ENCODE measurements at regions not wholly inside any gene's neighbourhood (a gene's known extent, or its start where the extent isn't known, plus 50 kb on each side); places are given as distances from the start of the nearest gene placed in this dataset.

DNA sequence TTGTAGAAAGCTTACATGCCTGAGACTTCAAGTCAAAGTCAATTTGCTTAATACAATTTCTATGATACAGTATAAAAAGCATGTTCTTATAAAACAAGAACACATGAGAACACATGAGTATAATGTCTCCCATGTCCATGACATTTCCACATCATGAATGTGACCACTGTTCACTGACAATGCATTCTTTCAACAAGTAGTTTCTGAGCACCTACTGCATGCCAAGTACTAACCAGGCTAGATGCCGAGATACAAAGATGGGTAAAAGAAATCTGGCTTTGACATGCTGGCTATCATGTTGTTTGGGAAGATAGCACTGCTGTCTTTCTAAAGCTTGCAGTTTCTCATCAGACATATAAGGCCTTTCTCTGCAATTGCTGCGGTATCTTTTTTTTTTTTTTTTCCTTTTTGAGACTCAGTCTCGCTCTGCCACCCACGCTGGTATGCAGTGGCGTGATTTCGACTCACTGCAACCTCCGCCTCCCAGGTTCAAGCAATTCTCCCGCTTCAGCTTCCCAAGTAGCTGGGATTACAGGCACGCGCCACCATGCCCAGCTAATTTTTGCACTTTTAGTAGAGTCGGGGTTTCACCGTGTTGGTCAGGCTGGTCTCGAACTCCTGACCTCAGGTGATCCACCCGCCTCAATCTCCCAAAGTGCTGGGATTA is 123.6 kb upstream of the DST start:
- no peak for DNase-seq

DNA sequence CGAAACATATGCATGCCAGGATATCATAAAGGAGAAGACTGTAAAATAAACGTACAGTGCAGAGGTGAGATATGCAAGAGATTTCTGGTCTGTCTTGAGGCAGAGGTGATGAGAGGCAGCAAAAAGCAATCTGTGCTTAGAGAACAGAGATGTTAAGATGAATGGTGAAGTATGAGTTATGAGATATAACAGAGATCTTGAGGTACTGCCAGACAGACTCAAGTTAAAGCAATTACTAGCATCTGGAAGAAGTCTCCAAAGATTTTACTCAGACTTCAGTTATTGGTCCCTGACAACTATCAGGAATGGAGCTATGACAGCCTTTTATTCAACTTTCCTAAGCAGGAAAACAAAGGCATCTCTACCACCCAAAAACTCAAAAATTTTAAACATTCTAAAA is 122.8 kb upstream of the DST start:
- DNase-seq: no peak

DNA sequence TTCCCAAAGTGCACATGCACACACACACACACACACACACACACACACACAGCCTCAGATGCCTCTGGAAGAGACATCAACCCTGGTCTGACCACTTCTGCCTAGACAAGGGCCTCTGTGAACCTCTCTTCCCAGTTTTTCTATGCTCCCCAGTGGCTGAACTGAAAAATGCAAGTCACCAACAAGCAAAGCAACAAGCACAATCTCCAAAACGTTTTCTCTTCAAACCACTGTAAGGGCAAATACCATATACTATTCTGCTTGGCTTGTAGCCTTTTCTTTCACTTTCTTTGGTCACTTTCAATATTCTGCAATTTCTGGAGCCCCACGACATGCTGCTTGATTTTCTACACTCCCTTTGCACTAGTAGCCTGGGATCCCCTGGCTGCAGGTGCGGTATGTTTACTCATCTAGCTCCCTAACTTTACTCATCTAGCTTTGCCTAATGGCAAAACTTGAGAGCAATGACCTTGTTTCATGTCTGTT is 121.4 kb upstream of the DST start:
- peak; percentile 45 to 69 (median 54) for DNase-seq

DNA sequence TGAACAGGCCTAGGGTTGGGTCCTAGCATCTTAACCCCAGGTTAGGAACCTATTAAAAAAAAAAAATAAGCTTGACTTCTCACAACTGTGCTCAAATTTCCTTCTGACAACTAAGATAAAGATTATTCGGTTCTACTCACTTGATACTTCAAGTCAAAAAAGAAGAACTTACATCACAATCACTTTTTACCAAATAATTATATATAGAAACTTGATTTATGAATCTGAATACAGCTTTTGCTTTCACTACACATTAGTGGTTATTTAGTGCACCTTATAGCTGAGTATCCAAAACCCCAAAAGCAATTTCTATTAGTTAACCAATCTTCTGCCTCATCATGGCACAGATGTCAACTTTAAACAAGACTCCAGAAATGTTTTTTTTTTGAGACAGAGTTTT is 119.0 kb upstream of the DST start:
- no peak for DNase-seq

DNA sequence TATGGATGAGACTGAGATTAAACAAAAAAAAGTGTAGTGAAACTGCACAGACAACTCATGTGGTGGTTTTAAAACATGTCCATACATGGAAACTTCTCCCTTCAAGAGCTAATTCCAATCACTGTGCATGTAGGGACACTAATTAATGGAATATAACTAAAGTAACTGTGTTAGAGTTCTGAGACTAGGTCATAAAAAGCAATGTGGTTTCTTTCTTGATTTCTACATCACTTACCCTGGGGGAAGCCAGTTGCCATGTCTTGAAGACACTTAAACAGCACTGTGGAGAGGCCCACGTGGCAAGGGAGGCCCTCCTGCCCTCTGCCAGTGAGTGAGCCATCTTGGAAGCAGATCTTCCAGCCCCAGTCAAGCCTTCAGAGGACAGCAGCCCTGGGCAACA is 118.2 kb upstream of the DST start:
- no peak for DNase-seq

DNA sequence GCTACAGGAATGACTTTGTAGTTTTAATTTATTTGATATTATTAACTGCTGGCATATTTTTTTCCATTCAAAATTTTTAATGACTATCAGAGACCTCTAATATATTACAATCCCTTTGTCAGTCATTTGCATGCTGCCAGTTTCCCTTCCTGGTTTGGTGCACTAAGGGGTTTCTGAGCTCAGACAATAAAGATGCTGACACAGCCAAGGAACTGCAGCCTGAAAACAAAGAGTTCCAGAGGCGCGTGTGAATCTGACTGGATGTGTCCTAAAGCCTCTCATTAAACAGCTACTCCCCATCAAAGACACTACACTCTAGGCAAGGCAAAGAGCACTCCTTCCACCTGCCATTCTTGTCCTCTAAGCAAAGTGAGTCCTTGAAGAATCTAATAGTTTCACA is 116.8 kb upstream of the DST start:
- peak; percentile 31 to 63 (median 44) for DNase-seq

DNA sequence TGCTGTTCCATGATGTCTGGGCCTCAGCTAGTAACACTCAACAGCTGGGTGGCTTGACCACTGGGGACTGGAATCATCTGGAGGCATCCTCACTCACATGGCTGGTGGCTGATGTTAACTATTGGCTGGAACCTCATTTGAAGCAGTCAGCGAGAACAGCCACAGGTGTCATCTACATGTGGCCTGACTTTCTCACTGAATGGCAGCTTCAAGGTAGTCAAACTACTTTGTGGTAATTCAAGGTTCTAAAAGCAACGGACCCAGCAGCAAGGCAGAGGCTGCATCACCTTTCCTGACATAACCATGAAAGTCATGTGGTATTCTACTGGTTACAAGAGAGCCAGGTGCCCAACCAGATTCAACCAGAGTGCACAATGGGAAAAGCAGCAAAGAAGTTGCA is 115.9 kb upstream of the DST start:
- DNase-seq: no peak

DNA sequence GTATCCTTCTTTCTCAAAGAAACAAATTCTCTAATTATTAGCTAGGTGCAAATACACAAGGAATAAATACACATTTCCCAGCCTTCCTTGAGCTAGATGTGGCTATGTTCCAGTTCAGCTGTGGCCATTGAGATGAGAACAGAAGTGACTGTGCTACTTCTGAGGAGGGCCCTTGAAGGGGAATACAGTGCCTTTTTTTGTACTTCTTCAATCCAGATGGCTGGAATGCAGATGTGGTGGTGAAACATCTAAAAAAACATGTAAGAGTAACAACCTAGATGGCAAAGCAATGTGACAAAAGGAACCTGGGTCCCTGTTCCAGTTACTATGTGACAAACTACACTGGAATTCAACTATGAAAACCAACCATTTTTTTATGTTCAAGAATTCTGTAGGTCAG is 115.4 kb upstream of the DST start:
- DNase-seq: no peak

DNA sequence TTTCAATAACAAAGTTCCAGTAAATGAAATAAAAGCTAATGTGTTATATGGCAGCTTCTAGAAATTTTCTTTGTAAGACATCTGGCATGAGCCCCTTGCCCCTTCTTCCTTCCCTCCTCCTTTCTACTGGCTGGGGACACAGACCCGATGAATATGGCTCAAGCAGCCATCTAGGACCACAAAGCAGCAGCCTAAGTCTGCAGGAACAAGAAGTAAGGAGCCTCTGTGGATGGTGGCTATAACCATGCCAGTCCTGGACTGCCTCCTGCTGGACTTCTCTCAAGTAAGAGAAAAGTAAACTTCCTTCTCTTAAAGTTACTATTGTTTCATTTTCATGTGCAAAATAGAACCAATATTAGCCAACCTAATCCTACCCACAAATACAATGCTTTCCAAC is 114.9 kb upstream of the DST start:
- peak; percentile 51 to 82 (median 80) for DNase-seq

DNA sequence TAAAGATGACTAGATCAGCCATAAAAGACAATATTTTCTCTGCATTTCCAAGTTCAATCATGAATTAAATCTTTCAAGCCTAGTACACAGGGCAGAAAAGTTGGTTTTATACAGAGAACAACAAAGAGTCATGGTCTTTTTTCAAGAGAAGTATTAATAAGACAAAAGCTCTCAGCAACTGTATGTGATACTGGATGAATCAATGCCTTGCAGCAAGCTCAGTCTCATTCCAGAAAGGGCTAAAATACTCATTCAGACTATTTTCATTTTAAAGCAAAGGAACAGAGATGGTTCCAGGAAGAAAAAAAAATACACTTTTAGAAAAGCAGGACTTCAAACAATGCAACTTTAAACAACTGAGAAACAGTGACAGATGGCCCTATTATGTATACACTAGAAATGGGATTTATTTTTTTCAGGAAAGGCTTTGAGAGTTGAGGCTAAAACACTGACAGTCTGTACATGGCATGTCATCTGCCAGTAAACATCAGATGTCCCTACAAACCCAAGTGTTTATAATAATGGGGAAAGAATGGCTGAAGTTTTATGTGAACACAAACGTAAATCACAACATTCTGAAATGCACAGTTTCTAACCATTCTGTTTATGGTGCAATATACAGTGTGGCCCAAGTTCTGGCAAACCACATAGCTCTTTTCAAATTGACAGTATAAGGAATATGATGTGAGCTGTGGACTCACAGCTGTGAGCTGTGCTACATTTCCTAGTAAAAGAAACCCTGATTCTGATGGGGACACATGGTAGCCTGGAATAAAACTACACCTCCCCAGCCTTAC is 114.3 kb upstream of the DST start:
- no peak for DNase-seq

DNA sequence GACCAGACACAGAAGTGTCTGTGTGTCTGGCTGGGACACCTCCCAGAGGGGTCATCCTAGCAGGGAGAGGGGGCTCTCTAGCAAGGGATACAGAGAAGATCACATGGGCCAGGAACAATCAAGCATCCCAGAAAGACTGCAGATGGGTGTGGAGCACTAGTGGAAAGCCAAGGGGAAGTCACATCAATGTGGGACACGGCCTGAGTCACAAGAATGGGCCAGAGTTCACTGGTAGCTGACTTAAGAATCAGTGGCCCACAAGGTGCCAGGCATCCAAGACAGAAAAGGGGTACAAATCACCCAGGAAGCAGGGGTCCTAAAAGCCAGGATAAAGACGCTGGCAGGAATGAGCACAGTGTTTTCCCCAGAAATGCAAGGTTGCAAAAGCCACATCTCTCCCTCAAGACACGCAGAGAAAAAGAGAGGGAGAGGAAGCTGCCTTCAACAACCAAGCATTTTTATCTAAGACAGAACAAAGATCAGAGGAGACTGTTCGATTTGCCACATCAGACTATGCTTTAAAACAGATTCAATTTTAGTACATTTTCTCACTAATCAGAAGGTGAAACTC is 113.6 kb upstream of the DST start:
- DNase-seq: peak; percentile 49 to 63 (median 56)

DNA sequence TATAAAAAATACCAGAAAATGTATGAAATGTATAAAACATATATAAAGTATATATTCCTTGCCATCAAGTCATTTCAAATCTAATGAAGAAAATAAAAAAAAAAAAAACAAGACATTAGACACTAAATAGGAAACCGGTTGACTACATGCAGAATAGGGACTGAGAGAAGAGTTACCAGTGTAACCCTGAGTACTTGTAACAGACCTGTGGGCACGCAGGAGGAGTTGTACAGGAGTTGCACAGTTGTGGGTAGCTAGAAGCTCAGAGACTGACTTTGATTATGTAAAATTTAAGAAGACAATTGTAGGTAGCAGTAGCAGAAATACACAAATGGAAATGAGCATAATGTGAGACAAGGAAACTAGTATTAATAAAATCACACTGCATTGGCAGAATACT is 112.4 kb upstream of the DST start:
- DNase-seq: no peak

DNA sequence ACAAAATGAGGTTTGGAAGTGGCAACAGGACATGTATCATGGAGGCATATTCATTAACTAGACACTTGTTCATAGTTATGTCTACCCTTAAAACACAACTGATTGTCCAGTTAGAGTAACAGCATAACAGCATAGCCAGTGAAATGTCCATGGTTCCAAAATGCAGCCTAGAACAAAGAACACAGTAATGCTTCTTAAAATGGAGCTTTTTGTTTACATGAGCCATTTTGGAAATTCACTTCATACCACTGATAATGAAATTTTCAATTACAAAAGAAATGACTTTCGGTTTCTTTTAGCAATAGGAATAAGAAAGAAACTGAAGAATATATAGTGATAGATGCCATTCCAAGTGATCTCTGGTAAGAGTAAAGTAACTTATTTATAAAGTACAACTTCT is 111.1 kb upstream of the DST start:
- no peak for DNase-seq

DNA sequence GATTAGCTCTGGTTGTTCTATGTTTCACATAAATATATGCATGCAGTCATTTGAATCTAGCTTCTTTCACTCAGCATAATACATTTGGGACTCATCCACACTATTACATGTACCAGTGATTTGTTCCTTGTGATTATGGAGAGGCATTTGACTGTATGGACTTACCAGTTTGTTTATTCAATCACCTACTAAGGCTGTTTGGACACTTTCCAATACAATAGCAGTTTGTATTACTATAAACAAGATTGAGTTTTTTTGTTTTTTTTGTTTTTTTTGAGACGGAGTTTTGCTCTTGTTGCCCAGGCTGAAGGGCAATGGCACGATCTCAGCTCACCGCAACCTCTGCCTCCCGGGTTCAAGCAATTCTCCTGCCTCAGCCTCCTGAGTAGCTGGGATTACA is 109.8 kb upstream of the DST start:
- DNase-seq: no peak

DNA sequence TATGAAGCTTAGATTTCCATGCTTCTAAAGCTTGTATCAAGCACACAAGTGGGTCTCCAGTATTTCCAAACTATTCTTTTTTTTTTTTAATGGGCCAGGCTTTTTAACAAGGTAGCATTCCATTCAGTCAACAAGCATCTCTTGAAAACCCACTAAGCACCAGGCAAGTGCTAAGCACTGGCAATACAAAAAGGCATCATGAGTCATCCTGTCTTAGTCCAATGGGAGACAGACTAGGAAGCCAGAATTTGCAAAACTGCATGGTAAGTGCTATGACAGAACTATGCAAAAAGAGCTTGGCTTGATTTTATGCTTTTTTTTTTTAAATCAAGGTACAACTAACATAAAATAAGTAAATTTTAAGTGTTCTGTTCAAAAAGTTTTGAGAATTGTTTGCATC is 109.3 kb upstream of the DST start:
- DNase-seq: peak in 1 of 4 experiments; percentile 18

DNA sequence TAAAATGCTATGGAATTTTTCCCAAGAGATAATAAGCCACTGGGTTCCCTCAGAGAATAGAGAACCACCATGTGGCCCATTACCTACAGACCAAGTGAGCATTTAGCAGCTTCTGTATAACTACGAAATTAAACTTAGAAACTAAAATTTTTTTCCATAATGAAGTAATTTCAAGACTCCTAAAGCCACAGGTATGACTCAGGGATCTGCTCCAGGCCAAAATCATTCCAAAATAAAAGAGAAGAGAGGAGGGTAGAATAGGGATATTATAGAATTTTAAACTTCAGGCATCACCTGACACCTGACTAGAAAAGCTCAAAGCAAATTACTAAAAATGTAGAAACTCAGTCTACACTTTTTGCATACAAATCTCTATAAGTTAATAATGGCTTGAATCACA is 108.9 kb upstream of the DST start:
- no peak for DNase-seq

DNA sequence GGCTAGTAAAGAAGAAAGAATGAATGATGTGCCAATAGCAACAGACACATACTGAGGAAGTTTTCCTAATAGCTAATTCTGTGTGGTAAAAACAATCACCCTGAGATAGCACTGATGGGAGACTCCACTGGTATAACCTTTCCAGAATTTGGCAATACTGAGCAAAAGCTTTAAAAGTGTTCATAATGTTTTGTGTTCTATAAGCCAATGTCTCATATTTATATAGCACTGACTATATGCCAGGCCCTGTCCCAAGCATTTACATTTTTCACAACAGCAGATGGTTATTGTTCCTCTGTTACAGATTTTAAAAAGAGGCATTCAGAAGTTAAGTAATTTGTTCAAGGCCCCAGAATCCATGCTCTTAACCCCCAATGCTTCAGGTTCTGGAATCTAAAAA is 108.0 kb upstream of the DST start:
- no peak for DNase-seq

DNA sequence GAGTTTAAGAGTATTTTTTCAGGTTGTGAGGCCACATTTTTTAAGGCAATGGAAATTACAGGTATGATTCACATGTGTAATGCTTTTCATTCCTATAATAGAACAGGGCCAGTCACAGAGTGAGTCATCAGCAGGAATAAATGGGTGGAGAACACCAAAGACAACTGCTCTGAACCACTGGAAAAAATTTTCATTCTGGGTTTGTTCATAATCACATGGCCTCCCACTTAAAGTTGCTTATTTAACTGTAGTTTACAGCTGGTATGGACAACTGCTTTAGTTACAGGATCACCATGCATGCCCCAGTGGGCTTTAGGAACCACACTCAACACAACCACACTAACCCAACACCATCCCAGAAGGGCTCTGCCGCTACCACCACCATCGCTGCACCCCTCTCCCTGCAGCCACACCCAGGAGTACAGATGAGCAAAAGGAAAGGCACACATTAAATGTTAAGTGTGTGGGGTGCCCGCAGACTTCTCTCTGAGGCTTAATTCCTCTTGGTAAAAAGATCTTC is 107.0 kb upstream of the DST start:
- peak in 3 of 4 experiments; percentile 23 to 53 (median 52) for DNase-seq

DNA sequence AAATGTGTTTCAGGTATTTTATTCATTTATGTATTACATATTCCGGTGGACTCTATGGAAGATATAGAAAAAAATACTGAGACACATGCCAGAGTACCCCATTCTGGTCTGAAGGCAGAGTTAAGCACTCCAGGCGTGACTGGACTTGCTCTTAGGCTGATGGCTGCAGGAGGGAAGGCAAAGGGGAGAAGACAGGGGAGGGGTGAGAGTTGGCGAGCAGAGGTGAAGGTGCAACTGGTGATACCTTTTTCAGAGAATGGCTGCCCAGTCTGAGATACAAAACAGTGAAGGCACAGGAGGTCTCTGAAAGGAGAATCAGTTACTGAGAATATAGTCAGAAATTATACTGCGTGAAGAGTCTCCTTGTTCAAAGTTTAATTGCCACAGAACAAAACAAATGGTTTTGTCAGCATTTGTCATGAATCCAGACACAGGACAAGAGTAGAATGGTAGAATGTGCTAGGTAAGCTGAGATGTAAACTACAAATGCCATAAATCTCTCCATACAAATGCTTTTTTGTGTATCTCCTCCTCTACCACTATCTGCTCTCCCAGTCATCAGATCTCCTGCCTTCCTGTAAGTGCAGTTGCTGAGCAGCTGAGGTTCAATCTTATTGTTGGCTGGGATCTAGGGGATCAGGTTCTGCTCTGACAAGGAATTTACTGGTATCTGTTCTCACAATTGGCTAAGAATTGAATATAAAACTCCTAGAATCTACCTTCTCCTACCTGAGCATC is 104.2 kb upstream of the DST start:
- no peak for DNase-seq

DNA sequence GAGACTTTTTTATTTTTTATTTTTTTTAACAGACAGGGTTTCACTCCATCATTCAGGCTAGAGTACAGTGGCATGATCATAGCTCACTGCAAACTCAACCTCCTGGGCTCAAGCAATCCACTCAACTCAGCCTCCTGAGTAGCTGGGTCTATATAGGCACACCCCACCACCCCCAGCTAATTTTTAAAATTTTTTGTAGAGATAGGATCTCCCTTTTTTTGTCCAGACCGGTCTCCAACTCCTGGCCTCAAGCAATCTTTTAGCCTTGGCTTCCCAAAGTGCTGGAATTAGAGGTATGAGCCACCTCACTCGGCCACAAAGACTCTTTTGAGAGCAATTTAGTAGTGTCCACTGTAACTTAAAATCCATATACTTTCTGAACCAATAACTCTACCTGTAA is 103.3 kb upstream of the DST start:
- DNase-seq: no peak

DNA sequence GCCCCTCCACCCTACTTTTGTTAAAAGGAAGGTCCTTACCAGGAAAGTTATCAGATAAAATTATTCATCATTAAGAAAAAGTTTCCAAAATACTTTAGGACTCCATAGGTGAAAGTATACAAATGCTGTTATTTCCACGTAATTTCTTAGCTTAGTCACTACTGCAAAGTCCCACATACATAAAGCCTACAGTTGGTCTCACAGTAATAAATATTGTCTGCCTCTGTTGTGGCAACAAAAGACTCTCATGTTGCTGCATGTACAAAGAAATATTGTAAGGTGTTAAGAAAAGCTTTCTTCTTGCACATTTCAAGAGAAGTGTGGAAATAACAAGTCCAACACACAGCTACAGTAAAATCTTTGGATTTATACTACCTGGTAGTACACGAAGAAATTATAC is 102.4 kb upstream of the DST start:
- DNase-seq: no peak

DNA sequence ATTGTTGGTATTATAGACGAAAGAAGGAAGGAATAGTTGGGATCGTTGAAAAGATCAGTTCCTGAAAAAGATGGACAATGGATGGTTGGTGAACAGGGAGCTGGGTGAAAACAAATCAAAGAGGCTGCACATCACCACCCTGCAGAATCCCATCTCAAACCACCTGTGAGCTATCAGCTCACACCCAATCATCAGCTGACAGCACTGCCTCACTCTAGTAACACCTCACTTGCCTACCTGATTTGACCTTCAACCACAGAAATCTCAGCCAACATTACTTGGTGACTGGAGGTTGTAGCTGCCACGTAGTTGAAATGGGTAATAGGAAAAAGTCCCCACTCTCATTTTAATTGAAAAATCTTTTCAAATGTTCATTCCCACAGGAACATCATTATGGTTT is 101.8 kb upstream of the DST start:
- no peak for DNase-seq
